ENCODE measurements at regions not wholly inside any gene's neighbourhood (a gene's known extent, or its start where the extent isn't known, plus 50 kb on each side); places are given as distances from the start of the nearest gene placed in this dataset.

- TF ChIP-seq ZNF396 (CRISPR knock-in tag; IDR thresholded peaks at IDR 0.05; ENCODE audit: borderline replicate concordance): no peak
- TF ChIP-seq CTCF (IDR thresholded peaks at IDR 0.05): no peak
- TF ChIP-seq USF1 (CRISPR knock-in tag; IDR thresholded peaks at IDR 0.05): no peak
- no peak for TF ChIP-seq ELF4 (CRISPR knock-in tag; IDR thresholded peaks at IDR 0.05; ENCODE audit: low read depth)
- TF ChIP-seq, protein P1, sequence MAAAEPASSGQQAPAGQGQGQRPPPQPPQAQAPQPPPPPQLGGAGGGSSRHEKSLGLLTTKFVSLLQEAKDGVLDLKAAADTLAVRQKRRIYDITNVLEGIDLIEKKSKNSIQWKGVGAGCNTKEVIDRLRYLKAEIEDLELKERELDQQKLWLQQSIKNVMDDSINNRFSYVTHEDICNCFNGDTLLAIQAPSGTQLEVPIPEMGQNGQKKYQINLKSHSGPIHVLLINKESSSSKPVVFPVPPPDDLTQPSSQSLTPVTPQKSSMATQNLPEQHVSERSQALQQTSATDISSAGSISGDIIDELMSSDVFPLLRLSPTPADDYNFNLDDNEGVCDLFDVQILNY (CRISPR knock-in tag; IDR thresholded peaks at IDR 0.05): no peak
- TF ChIP-seq ZNF138 (CRISPR knock-in tag; conservative IDR thresholded peaks at IDR 0.05): no peak
- no peak for TF ChIP-seq JAZF1 (CRISPR knock-in tag; IDR thresholded peaks at IDR 0.05)
- TF ChIP-seq E2F4 (CRISPR knock-in tag; IDR thresholded peaks at IDR 0.05; ENCODE audit: borderline replicate concordance, low read depth): no peak
Observed at GRCh38 chr7:49089717-49090116, 165.4 kb downstream of the CDC14C start.
